Tibial nerve (tissue), 4 donors: ENCODE measurements at regions not wholly inside any gene's neighbourhood (a gene's known extent, or its start where the extent isn't known, plus 50 kb on each side); places are given as distances from the start of the nearest gene placed in this dataset.

Experiments
- DNase-seq, 2 donors: peaks; one replicate each; pipeline ENCODE4 v3.0.0-alpha.2; 2019; ENCODE audit warnings: low spot score in 2 of 2
- H3K27ac ChIP-seq, 4 donors: fragments of 200-600 bp; sonication (generic) in 3 of 4; one replicate each; pipeline ENCODE4 v1.5.1; 2017 to 2019; ENCODE audit warnings: mild to moderate bottlenecking in 1 of 4
- H3K27me3 ChIP-seq, 2 donors: fragments of 200-600 bp; sonication (generic) in 1 of 2; one replicate each; pipeline versions ENCODE4 v1.5.1 to v1.6.0; 2017 to 2019
- H3K36me3 ChIP-seq, 3 donors: fragments of 200-600 bp; sonication (generic); one replicate each; pipeline ENCODE4 v1.5.1; 2018 to 2019
- H3K4me1 ChIP-seq, 4 donors: fragments of 200-600 bp; sonication (generic) in 3 of 4; one replicate each; pipeline ENCODE4 v1.5.1; 2017 to 2019
- H3K4me3 ChIP-seq, 4 donors: fragments of 200-600 bp; sonication (generic) in 3 of 4; one replicate each; pipeline ENCODE4 v1.5.1; 2017 to 2019; ENCODE audit warnings: mild to moderate bottlenecking in 1 of 4, moderate library complexity in 1 of 4
- H3K9me3 ChIP-seq, 4 donors: fragments of 200-600 bp; sonication (generic) in 3 of 4; one replicate each; pipeline ENCODE4 v1.5.1; 2017 to 2019
- EP300 ChIP-seq, 2 donors: sonication (generic); formaldehyde crosslinking; IDR thresholded peaks; one replicate each; pipeline ENCODE4 v1.6.1; 2017; ENCODE audit warnings: antibody characterized with exemption in 2 of 2, mild to moderate bottlenecking in 1 of 2
- POLR2A ChIP-seq, 2 donors: fragments of 450-650 bp; IDR thresholded peaks; one replicate each; pipeline ENCODE4 v1.6.1; 2017; ENCODE audit warnings: antibody characterized with exemption in 2 of 2, mild to moderate bottlenecking in 2 of 2, moderate library complexity in 2 of 2
- WGBS, 2 donors: methylation state at CpG; one replicate each; pipeline ENCODE4 v1.1.5; 2018; 5-methylcytosine and 5-hydroxymethylcytosine counted together
- TF ChIP-seq, protein P1 (sequence below), 5 experiments: fragments of 200-600 bp in 3 of 5; fragments of 450-650 bp in 2 of 5; sonication (generic) in 3 of 5; IDR thresholded peaks; one replicate each; pipeline ENCODE4 v1.5.1; 2016 to 2019; ENCODE audit warnings: antibody characterized with exemption in 5 of 5, mild to moderate bottlenecking in 3 of 5, moderate library complexity in 2 of 5

DNA sequence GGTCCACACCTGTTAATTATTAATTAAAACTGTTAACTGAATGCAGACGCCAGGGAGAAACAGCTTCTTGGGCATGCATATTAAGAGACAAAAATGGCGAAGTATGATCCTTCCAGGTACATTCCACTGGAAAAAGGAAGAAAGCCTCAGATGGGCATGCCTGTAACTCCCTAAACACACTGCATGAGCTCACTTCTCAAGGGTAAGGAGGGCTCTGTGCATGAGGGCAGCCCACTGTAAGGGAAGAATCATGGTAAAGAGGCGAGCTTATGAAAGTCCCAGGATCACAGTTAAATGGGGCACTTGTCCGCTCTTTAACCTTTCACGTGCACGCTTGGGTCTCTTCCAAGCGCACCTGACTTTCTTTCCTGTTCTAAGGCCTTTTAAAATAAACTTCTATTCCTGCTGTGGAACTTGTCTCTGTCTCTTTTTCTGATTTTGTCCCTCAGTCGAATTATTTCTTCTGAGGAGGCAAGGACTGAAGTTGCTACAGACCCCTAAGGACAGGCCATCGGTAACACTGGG is 321.7 kb downstream of the PPP1R2C start:
- no peak for DNase-seq
- H3K4me3 ChIP-seq, result no peak overlapping the region
- TF ChIP-seq POLR2A (IDR thresholded peaks at IDR 0.05) (no peak), EP300 (IDR thresholded peaks at IDR 0.05) (no peak)
- TF ChIP-seq, protein P1, sequence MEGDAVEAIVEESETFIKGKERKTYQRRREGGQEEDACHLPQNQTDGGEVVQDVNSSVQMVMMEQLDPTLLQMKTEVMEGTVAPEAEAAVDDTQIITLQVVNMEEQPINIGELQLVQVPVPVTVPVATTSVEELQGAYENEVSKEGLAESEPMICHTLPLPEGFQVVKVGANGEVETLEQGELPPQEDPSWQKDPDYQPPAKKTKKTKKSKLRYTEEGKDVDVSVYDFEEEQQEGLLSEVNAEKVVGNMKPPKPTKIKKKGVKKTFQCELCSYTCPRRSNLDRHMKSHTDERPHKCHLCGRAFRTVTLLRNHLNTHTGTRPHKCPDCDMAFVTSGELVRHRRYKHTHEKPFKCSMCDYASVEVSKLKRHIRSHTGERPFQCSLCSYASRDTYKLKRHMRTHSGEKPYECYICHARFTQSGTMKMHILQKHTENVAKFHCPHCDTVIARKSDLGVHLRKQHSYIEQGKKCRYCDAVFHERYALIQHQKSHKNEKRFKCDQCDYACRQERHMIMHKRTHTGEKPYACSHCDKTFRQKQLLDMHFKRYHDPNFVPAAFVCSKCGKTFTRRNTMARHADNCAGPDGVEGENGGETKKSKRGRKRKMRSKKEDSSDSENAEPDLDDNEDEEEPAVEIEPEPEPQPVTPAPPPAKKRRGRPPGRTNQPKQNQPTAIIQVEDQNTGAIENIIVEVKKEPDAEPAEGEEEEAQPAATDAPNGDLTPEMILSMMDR (IDR thresholded peaks at IDR 0.05), result no peak
- H3K27ac ChIP-seq, result no peak overlapping the region
- H3K27me3 ChIP-seq, result no peaks in the 10 kb centered on the region
- H3K9me3 ChIP-seq, result no peaks in the 10 kb centered on the region
- WGBS, 2 donors, result 77 to 90% methylated on average over 9 of the region's 9 CpGs
- no peaks in the 10 kb centered on the region for H3K4me1 ChIP-seq
- no peaks in the 10 kb centered on the region for H3K36me3 ChIP-seq

DNA sequence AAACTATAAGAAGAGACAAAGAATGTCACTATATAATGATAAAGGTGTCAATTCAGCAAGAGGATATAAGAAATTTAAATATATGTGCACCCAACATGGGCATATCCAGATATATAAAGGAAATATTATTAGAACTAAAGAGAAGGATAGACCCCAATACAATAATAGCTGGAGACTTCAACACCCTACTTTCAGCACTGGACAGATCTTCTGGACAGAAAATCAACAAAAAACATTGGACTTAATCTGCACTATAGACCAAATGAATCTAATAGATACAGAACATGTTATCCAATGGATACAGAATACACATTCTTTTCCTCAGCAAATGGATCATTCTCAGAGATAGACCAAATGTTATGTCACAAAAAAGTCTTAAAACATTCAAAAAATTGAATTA is 327.7 kb downstream of the PPP1R2C start:
- Histone ChIP-seq H3K9me3 (no peaks in the 10 kb centered on the region), H3K27ac (no peak overlapping the region), H3K4me1 (no peaks in the 10 kb centered on the region), H3K27me3 (no peaks in the 10 kb centered on the region), H3K4me3 (no peak overlapping the region), H3K36me3 (no peaks in the 10 kb centered on the region)
- DNase-seq, result no peak
- TF ChIP-seq EP300 (IDR thresholded peaks at IDR 0.05), result no peak
- TF ChIP-seq POLR2A (IDR thresholded peaks at IDR 0.05), result no peak
- TF ChIP-seq, protein P1 (IDR thresholded peaks at IDR 0.05), result no peak

DNA sequence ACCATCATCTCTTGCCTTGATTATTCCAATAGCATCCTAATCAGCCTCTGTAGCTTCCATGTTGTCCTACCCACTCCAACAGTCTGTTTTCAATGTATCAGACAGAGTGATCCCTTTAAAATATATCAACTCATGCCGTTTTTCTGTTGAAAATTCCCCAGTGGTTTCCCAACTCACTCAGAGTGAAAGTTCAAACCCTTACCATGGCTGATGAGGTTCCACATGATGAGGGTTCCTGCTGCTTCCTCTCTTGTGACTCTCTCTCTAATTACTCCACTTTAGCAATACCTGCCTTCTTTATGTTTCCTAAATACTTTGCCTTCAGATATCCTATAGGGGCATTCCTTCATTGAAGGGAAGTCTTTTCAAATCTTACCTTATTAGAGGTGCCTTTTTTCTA is 334.7 kb downstream of the PPP1R2C start:
- TF ChIP-seq POLR2A (IDR thresholded peaks at IDR 0.05), result no peak
- no peak for TF ChIP-seq EP300 (IDR thresholded peaks at IDR 0.05)
- TF ChIP-seq, protein P1 (IDR thresholded peaks at IDR 0.05), result no peak
- H3K36me3 ChIP-seq, result no peaks in the 10 kb centered on the region
- no peak overlapping the region for H3K4me3 ChIP-seq
- no peaks in the 10 kb centered on the region for H3K27me3 ChIP-seq
- no peaks in the 10 kb centered on the region for H3K9me3 ChIP-seq
- H3K4me1 ChIP-seq, result no peaks in the 10 kb centered on the region
- no peak overlapping the region for H3K27ac ChIP-seq
- 35 to 50% methylated on average over 1 of the region's 1 CpG for WGBS, 2 donors
- no peak for DNase-seq

DNA sequence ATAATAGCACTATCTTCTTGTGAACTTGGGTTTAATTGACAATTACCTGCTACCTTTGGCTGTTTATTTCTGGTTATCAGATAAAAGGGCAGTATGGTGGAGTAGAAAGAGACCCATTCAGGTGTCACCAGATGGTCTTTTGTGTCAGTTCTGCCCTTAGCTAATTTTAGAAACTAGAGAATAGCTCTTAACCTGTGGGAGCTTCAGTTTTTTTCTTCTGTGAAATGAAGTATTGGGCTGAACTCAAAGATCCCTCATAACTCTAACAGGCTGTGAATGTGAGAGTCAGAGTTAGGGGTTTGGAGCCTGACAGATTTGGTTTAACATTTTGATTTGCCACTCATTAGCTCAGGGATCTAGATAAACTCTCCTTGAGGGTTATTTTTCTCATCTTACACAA is 335.2 kb downstream of the PPP1R2C start:
- TF ChIP-seq, protein P1 (IDR thresholded peaks at IDR 0.05), result no peak
- TF ChIP-seq EP300 (IDR thresholded peaks at IDR 0.05) (no peak), POLR2A (IDR thresholded peaks at IDR 0.05) (no peak)
- Histone ChIP-seq H3K4me3 (no peak overlapping the region), H3K36me3 (no peaks in the 10 kb centered on the region), H3K9me3 (no peaks in the 10 kb centered on the region), H3K4me1 (no peaks in the 10 kb centered on the region), H3K27ac (no peak overlapping the region), H3K27me3 (no peaks in the 10 kb centered on the region)
- no peak for DNase-seq

DNA sequence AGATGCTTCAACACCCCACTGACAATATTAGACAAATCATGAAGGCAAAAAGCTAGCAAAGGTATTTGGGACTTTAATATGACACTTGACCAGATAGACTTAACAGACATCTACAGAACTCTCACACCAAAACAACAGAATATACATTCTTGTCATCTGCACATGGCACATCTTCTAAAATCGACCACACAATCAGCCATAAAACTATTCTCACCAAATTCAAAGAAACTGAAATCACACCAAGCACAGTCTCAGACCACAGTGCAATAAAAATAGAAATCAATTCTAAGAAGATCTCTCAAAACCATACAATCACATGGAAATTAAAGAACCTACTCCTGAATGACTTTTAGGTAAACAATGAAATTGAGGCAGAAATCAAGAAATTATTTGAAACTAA is 340.8 kb downstream of the PPP1R2C start:
- WGBS, 2 donors, result 48 to 69% methylated on average over 1 of the region's 1 CpG
- Histone ChIP-seq H3K27me3 (no peaks in the 10 kb centered on the region), H3K4me3 (no peak overlapping the region), H3K4me1 (no peaks in the 10 kb centered on the region), H3K9me3 (no peaks in the 10 kb centered on the region), H3K36me3 (no peaks in the 10 kb centered on the region), H3K27ac (no peak overlapping the region)
- TF ChIP-seq POLR2A (IDR thresholded peaks at IDR 0.05) (no peak), EP300 (IDR thresholded peaks at IDR 0.05) (no peak)
- TF ChIP-seq, protein P1 (IDR thresholded peaks at IDR 0.05), result no peak
- DNase-seq, result no peak
